ENCODE measurements at regions not wholly inside any gene's neighbourhood (a gene's known extent, or its start where the extent isn't known, plus 50 kb on each side); places are given as distances from the start of the nearest gene placed in this dataset.
"Not testable (repeated sequence)": the region's sequence is repeated elsewhere in the genome, so short reads cannot be mapped to it uniquely, and the experiment has no call there.

GRCh38 chr1:143672983-143673382, 298.8 kb downstream of the FAM72C start:
- intact Hi-C loops (cut with micrococcal nuclease) = no loop called here
- Mint-ChIP-seq H3K27me3 (peaks cover 31% of the 10 kb centered on the region), H3K36me3 (ENCODE audit: low read depth) (no peaks in the 10 kb centered on the region), H3K4me1 (no peaks in the 10 kb centered on the region), H3K27ac (no peak overlapping the region), H3K9me3 (peaks cover 13% of the 10 kb centered on the region), H3K4me3 (no peak overlapping the region)
- DNase-seq (no peak), ATAC-seq (ENCODE audit: low read depth) (no peak)
- CTCF ChIA-PET = no interaction called here
- POLR2A ChIA-PET = no interaction called here
- no peak for TF ChIP-seq CTCF (IDR thresholded peaks at IDR 0.05)

GRCh38 chr1:143667730-143668129, 304.1 kb downstream of the FAM72C start:
- ChIA-PET POLR2A (no interaction called here), CTCF (no interaction called here)
- DNase-seq (no peak), ATAC-seq (ENCODE audit: low read depth) (no peak)
- no peak overlapping the region for H3K4me3 Mint-ChIP-seq
- H3K36me3 Mint-ChIP-seq (ENCODE audit: low read depth) = no peaks in the 10 kb centered on the region
- H3K9me3 Mint-ChIP-seq = peaks cover 14% of the 10 kb centered on the region
- H3K27me3 Mint-ChIP-seq = peaks cover 46% of the 10 kb centered on the region
- no peak overlapping the region for H3K27ac Mint-ChIP-seq
- H3K4me1 Mint-ChIP-seq = no peaks in the 10 kb centered on the region
- no peak for TF ChIP-seq CTCF (IDR thresholded peaks at IDR 0.05)
- intact Hi-C loops (cut with micrococcal nuclease) = no loop called here

DNA sequence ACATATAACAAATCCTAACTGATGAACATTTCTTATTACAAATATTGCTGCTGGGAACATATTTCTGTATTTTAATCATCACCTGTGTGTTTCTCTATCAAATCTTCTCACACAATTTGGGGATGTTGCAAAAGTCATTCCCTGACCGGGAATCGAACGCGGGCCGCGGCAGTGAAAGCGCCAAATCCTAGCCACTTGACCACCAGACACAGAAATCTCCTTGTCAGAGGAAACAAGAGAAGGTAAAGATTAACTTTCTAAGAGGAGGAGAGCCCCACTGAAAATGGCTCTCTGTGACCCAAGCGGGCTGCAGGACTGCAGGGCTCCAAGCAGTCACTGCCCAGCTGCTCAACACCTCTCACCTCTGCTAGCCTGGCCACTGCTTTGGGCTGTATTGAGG, 304.9 kb downstream of the FAM72C start:
- DNase-seq (no peak), ATAC-seq (ENCODE audit: low read depth) (no peak)
- TF ChIP-seq CTCF (IDR thresholded peaks at IDR 0.05) = no peak
- intact Hi-C loops (cut with micrococcal nuclease) = no loop called here
- H3K4me3 Mint-ChIP-seq = no peak overlapping the region
- ChIA-PET POLR2A (no interaction called here), CTCF (no interaction called here)
- peaks cover 53% of the 10 kb centered on the region for H3K27me3 Mint-ChIP-seq
- no peak overlapping the region for H3K27ac Mint-ChIP-seq
- no peaks in the 10 kb centered on the region for H3K4me1 Mint-ChIP-seq
- H3K36me3 Mint-ChIP-seq (ENCODE audit: low read depth) = no peaks in the 10 kb centered on the region
- H3K9me3 Mint-ChIP-seq = peaks cover 14% of the 10 kb centered on the region

- CTCF ChIA-PET = no interaction called here
- Mint-ChIP-seq H3K4me1 (peaks cover 3% of the 10 kb centered on the region), H3K27me3 (peaks cover 61% of the 10 kb centered on the region), H3K9me3 (peaks cover 15% of the 10 kb centered on the region), H3K36me3 (ENCODE audit: low read depth) (no peaks in the 10 kb centered on the region), H3K27ac (no peak overlapping the region), H3K4me3 (no peak overlapping the region)
- POLR2A ChIA-PET = no interaction called here
- TF ChIP-seq CTCF (IDR thresholded peaks at IDR 0.05) = no peak
- ATAC-seq (ENCODE audit: low read depth) = no peak
- intact Hi-C loops (cut with micrococcal nuclease) = no loop called here
- no peak for DNase-seq
These were observed 306.2 kb downstream of the FAM72C start for GRCh38 chr1:143665606-143666005.

DNA sequence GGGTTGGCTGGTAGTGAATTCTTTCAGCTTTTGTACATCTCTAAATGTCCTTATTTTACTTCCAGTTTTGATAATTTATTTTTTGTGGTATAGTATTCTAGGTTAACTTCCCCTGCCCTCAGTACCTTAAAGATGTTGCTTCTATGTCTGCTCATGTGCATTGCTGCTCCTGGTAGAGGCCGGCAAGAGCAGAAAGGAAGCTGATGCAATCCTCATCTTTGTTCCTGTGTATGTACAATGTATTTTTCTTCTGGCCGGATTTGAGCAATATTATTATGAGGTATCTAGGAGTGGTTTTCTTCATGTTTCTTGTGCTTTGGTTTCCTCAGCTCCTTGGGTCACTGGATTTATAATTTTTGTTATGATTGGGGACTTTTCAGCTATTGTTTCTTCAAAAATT, 308.7 kb downstream of the FAM72C start:
- ATAC-seq (ENCODE audit: low read depth); H3K27ac Mint-ChIP-seq; CTCF ChIA-PET; H3K9me3 Mint-ChIP-seq; H3K4me3 Mint-ChIP-seq; POLR2A ChIA-PET; DNase-seq; H3K4me1 Mint-ChIP-seq; H3K36me3 Mint-ChIP-seq (ENCODE audit: low read depth); intact Hi-C loops (cut with micrococcal nuclease): not testable (repeated sequence)
- peaks cover 70% of the 10 kb centered on the region for H3K27me3 Mint-ChIP-seq

DNA sequence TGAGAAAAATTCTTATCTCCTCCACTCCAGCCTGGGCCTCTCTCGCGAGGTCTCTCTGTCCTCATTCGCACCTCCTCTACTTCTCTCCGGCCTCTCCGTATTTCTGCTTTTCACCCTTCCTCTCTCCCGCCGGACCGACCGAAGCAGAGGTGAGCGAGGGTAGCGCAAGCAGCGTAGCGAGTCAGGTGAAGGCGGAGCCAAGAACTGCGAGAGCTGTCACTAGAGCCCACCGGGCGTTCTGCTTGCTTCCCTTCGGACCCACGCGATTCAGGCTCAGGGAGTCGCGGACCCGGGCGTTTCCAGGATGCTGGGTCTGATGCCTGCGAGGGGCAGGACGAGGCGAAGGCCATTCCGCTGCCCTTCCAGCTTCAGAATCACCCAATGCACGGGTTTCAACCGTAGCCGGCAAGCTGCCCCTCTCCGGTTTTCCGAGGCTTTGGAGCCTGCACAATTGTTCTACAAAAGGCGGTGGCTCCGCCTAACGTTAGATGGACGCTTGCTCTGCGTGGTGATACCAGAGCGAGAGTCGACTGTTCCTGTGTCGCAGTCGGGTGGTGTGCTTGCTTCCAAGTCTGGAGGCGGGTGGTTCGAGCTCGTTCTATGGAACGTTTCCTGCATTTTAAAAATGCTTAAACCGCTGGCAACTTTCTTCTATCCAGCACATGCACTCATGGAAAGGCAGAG, 310.2 kb downstream of the FAM72C start:
- peaks cover 6% of the 10 kb centered on the region for H3K9me3 Mint-ChIP-seq

More for the DNA sequence above, 310.2 kb downstream of the FAM72C start:
- Mint-ChIP-seq H3K36me3 (ENCODE audit: low read depth) (no peaks in the 10 kb centered on the region), H3K4me3 (no peak overlapping the region), H3K4me1 (peaks cover 3% of the 10 kb centered on the region), H3K27ac (no peak overlapping the region), H3K27me3 (peaks cover 76% of the 10 kb centered on the region)
- intact Hi-C loops (cut with micrococcal nuclease) = no loop called here
- ATAC-seq (ENCODE audit: low read depth) (no peak), DNase-seq (no peak)
- POLR2A ChIA-PET = no interaction called here
- CTCF ChIA-PET = no interaction called here
- no peak for TF ChIP-seq CTCF (IDR thresholded peaks at IDR 0.05)
